Upper lobe of right lung (tissue), 1 donor: ENCODE measurements at regions not wholly inside any gene's neighbourhood (a gene's known extent, or its start where the extent isn't known, plus 50 kb on each side); places are given as distances from the start of the nearest gene placed in this dataset.

Experiments used
- ATAC-seq: fragments of 200-7000 bp; cut with Tn5 transposase; one replicate; pipeline ENCODE4 v1.9.1; 2020; ENCODE audit warnings: mild to moderate bottlenecking, moderate library complexity
- DNase-seq: peaks from one replicate; pipeline ENCODE4 v3.0.0-alpha.2; 2020
- H3K27ac ChIP-seq: fragments of 200-600 bp; one replicate; pipeline ENCODE4 v1.8.0; 2022
- H3K27me3 ChIP-seq: fragments of 200-600 bp; one replicate; pipeline ENCODE4 v1.8.0; 2022; ENCODE audit warnings: mild to moderate bottlenecking
- H3K36me3 ChIP-seq: fragments of 200-600 bp; one replicate; pipeline ENCODE4 v1.8.0; 2022
- H3K4me1 ChIP-seq: fragments of 200-600 bp; one replicate; pipeline ENCODE4 v1.8.0; 2022
- H3K4me3 ChIP-seq: fragments of 200-600 bp; one replicate; pipeline ENCODE4 v1.8.0; 2022; ENCODE audit warnings: mild to moderate bottlenecking
- H3K9me3 ChIP-seq: fragments of 200-600 bp; one replicate; pipeline ENCODE4 v1.8.0; 2022
- intact Hi-C: fragments of 100-400 bp; cut with DNase I; formaldehyde crosslinking; loops from one replicate; pipeline ENCODE4 v1.11.0; 2022
- TF ChIP-seq, protein P1 (sequence below): fragments of 200-600 bp; IDR thresholded peaks from one replicate; pipeline ENCODE4 v1.8.0; 2022; ENCODE audit warnings: antibody characterized with exemption
- donor health status: DM: no; HTN: yes; CAD: no; lungs with severe emphysema.

DNA sequence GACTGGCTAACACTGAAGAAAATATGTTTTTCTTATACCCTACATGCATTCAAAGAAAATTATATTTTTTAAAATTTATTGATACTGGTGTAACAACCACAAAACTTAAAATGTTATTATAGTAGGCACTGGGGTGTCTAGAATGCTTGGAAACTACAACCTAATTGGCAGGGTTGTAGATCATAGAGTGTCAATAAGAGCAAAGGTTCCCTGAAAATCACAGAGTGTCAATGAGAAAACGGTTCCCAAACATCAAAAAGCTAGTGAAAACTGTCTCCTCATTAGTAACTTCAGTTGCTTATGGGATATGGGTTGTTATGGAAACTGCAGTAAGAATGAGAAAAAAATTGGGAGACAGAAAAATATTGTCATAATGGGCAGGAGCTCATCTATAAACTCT lies 214.4 kb upstream of the CCNG1 start:
- H3K27me3 ChIP-seq = no peaks in the 10 kb centered on the region
- H3K4me3 ChIP-seq = no peak overlapping the region
- no peaks in the 10 kb centered on the region for H3K36me3 ChIP-seq
- H3K27ac ChIP-seq = no peak overlapping the region
- TF ChIP-seq, protein P1, sequence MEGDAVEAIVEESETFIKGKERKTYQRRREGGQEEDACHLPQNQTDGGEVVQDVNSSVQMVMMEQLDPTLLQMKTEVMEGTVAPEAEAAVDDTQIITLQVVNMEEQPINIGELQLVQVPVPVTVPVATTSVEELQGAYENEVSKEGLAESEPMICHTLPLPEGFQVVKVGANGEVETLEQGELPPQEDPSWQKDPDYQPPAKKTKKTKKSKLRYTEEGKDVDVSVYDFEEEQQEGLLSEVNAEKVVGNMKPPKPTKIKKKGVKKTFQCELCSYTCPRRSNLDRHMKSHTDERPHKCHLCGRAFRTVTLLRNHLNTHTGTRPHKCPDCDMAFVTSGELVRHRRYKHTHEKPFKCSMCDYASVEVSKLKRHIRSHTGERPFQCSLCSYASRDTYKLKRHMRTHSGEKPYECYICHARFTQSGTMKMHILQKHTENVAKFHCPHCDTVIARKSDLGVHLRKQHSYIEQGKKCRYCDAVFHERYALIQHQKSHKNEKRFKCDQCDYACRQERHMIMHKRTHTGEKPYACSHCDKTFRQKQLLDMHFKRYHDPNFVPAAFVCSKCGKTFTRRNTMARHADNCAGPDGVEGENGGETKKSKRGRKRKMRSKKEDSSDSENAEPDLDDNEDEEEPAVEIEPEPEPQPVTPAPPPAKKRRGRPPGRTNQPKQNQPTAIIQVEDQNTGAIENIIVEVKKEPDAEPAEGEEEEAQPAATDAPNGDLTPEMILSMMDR = no peak
- ATAC-seq (no peak), DNase-seq (no peak)
- no peaks in the 10 kb centered on the region for H3K9me3 ChIP-seq
- no peaks in the 10 kb centered on the region for H3K4me1 ChIP-seq
- intact Hi-C loops = no loop called here

DNA sequence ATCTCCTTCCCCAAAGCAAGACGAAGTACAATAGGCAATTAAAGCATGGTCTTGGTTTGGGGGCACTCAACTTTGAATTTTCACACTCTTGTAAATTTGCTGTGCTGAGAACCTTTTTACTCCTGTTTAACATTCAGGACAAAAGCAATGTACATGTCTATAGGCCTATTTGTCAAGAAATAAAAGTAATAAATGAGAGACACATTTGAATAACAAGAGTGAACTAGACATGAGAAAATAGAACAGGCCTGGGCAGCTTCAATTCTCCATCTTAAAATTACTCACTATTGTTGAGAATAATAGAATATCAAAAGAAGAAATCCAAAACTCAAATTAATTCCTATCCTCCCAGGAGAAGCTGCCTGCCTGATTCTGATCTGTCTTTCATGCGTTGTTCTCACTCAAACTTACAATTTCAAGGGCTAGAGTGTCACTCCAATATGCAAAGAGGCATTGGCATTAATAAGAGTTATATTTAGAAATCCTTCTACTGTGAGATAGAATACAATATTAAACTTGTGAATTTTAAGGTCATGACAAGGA lies 192.9 kb upstream of the CCNG1 start:
- intact Hi-C loops = no loop called here
- Histone ChIP-seq H3K36me3 (no peaks in the 10 kb centered on the region), H3K27ac (no peak overlapping the region), H3K4me3 (no peak overlapping the region), H3K27me3 (no peaks in the 10 kb centered on the region), H3K9me3 (no peaks in the 10 kb centered on the region), H3K4me1 (no peaks in the 10 kb centered on the region)
- TF ChIP-seq, protein P1 = no peak
- no peak for DNase-seq
- no peak for ATAC-seq

DNA sequence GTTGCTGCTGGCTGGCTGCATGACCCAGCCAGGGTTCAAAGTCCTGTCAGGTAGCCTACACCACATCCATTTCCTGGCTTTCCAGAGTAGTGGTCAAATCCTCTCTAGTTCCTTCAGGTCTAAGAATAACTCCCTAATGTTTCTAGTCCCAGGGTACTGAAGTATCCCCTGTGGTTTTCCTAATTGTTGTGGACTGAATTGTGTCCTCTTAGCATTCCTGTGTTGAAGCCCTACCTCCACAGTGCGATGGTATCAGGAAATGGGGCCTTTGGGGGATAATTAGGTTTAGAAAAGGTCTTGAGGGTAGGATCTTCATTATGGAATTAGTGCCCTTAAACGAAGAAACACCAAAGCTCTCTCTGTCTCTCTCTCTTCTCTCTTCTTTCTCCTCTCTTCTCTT lies 191.8 kb upstream of the CCNG1 start:
- H3K36me3 ChIP-seq = no peaks in the 10 kb centered on the region
- ATAC-seq (no peak), DNase-seq (no peak)
- TF ChIP-seq, protein P1 = no peak
- no peaks in the 10 kb centered on the region for H3K27me3 ChIP-seq
- no peak overlapping the region for H3K4me3 ChIP-seq
- intact Hi-C loops = no loop called here
- H3K9me3 ChIP-seq = no peaks in the 10 kb centered on the region
- no peak overlapping the region for H3K27ac ChIP-seq
- H3K4me1 ChIP-seq = no peaks in the 10 kb centered on the region

DNA sequence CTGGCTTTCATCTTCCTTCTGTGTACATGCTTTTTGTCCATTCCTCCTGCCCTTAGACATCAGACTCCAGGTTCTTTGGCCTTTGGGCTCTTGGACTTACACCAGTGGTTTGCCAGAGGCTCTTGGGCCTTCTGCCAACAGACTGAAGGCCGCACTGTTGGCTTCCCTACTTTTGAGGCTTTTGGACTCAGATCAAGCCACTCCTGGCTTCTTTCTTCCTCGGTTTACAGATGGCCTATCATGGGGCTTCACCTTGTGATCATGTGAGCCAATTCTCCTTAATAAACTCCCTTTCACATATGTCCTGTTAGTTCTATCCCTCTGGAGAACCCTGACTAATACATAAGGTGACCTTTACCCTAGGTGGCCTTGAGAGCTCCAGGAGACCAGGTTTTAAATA lies 189.1 kb upstream of the CCNG1 start:
- no peak for DNase-seq
- Histone ChIP-seq H3K36me3 (no peaks in the 10 kb centered on the region), H3K4me3 (no peak overlapping the region), H3K9me3 (no peaks in the 10 kb centered on the region), H3K4me1 (no peaks in the 10 kb centered on the region), H3K27ac (no peak overlapping the region), H3K27me3 (no peaks in the 10 kb centered on the region)
- TF ChIP-seq, protein P1 = no peak
- intact Hi-C loops = no loop called here
- no peak for ATAC-seq

DNA sequence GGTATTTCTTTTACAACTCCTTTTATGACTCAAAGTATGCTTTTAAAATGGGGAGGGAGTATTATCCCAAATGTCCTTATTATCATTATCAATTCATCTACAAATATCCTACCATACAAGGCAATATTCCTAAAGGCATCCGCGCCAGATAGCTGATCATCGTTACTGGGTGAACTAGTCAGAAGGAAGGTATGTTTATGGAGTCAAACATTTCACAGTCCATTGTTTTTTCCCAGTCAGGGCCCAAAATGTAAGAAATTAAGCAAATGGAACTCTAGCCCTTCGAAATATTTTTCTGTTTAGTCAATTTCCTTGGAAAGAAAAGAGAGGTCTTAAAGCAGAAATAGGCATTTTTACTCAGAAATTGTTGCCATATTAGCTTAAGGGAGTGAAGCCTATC lies 188.5 kb upstream of the CCNG1 start:
- Histone ChIP-seq H3K27me3 (no peaks in the 10 kb centered on the region), H3K9me3 (no peaks in the 10 kb centered on the region), H3K36me3 (no peaks in the 10 kb centered on the region), H3K4me1 (no peaks in the 10 kb centered on the region), H3K4me3 (no peak overlapping the region), H3K27ac (no peak overlapping the region)
- intact Hi-C loops = no loop called here
- ATAC-seq (no peak), DNase-seq (no peak)
- TF ChIP-seq, protein P1 = no peak

DNA sequence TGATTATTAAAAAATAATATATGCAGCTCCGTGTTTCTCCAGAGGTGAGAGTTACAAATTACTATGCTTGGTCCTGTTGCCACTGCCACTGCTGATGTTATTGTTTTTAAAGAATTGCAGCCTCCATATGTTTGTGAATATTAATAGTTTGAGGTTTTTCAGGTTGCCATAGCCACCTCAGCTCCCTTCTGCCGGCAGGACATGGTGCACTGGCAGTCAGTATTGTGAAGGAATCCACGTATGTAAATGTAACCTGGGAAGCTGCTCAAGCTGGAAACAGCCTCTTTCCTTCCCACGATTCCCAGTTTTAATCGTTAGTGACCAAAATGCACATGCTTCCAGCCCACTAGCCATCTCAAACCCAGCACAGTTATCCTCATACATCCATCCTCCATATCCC lies 184.4 kb upstream of the CCNG1 start:
- no peak for DNase-seq
- Histone ChIP-seq H3K27me3 (no peaks in the 10 kb centered on the region), H3K4me1 (no peaks in the 10 kb centered on the region), H3K4me3 (no peak overlapping the region), H3K9me3 (no peaks in the 10 kb centered on the region), H3K27ac (no peak overlapping the region), H3K36me3 (no peaks in the 10 kb centered on the region)
- TF ChIP-seq, protein P1 = no peak
- no peak for ATAC-seq
- intact Hi-C loops = no loop called here
